Vagina (tissue), 2 donors: ENCODE measurements at regions not wholly inside any gene's neighbourhood (a gene's known extent, or its start where the extent isn't known, plus 50 kb on each side); places are given as distances from the start of the nearest gene placed in this dataset.

ENCODE experiments used
- POLR2A ChIP-seq, 2 donors: fragments of 450-650 bp; IDR thresholded peaks; one replicate each; pipeline ENCODE4 v1.6.1; 2017; ENCODE audit warnings: antibody characterized with exemption in 2 of 2, mild to moderate bottlenecking in 2 of 2, moderate library complexity in 2 of 2
- TF ChIP-seq, protein P1 (sequence below), 3 experiments: fragments of 450-650 bp in 2 of 3; fragments of 200-600 bp in 1 of 3; sonication (generic) in 1 of 3; IDR thresholded peaks; one replicate each; pipeline ENCODE4 v1.5.1; 2017 to 2019; ENCODE audit warnings: antibody characterized with exemption in 3 of 3, mild to moderate bottlenecking in 2 of 3, moderate library complexity in 2 of 3

DNA sequence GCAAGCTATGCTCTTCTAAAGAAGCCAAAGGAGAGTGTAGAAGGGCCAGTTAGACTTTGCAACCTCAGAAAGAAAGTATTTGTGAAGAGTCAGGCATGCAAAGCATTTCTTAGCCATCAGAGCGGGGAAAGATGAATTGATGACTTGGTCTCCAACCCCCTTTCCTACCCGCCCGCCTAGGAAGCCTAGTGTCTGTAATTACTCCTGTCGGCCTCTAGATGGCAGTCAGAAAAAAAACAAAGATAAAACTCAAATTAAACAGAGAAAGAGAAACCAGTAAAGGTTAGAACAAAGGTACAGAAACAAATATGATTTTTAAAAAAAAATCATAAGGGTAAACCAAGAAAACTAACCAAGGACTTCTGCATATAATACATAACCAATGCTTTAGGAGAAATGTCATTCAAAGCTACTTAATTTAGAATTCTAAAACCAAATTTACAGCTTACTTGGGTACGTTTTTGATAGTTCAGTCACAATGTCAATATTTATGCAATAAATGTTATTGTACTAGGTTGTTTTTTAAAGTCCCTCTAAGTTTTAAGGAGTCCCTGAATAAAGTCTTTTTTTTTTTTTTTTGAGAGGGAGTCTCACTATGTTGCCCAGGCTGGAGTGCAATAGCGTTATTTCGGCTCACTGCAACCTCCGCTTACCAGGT, 97.6 kb downstream of the LYZL1 start:
- TF ChIP-seq, protein P1, sequence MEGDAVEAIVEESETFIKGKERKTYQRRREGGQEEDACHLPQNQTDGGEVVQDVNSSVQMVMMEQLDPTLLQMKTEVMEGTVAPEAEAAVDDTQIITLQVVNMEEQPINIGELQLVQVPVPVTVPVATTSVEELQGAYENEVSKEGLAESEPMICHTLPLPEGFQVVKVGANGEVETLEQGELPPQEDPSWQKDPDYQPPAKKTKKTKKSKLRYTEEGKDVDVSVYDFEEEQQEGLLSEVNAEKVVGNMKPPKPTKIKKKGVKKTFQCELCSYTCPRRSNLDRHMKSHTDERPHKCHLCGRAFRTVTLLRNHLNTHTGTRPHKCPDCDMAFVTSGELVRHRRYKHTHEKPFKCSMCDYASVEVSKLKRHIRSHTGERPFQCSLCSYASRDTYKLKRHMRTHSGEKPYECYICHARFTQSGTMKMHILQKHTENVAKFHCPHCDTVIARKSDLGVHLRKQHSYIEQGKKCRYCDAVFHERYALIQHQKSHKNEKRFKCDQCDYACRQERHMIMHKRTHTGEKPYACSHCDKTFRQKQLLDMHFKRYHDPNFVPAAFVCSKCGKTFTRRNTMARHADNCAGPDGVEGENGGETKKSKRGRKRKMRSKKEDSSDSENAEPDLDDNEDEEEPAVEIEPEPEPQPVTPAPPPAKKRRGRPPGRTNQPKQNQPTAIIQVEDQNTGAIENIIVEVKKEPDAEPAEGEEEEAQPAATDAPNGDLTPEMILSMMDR (IDR thresholded peaks at IDR 0.05): peak; percentile 44 to 73 (median 72)
- no peak for TF ChIP-seq POLR2A (IDR thresholded peaks at IDR 0.05)
